PC-9 (cell line): ENCODE measurements at regions not wholly inside any gene's neighbourhood (a gene's known extent, or its start where the extent isn't known, plus 50 kb on each side); places are given as distances from the start of the nearest gene placed in this dataset.

Experiments used
- EZH2 ChIP-seq: fragments of 200-600 bp; sonication (generic); IDR thresholded peaks from 2 replicates; pipeline ENCODE4 v1.8.0; 2017; ENCODE audit warnings: antibody characterized with exemption, low read depth
- TF ChIP-seq, protein P1 (sequence below): fragments of 200-600 bp; sonication (generic); conservative IDR thresholded peaks from 2 replicates; pipeline ENCODE4 v1.6.1; 2017; ENCODE audit warnings: mixed run types, antibody characterized with exemption, mild to moderate bottlenecking, moderate library complexity

DNA sequence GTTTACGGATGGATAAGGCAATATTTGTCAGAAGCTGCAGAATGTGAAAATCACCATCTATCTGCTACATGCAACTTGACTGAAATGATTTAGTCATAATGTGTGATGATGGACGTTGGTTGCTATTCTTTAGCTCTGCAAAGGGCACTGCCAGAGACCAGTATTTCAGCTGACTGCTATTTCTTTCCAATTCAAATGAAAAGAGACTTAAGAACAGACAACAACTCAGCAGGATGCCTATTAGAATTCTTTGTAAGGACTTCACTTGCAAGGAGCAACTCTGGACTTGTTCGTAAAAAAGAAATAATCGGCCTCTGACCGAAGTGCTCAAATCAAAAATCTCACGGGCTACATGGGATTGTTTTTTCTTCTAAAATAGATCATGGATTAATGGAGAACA, 262.7 kb downstream of the DHX15 start:
- TF ChIP-seq, protein P1, sequence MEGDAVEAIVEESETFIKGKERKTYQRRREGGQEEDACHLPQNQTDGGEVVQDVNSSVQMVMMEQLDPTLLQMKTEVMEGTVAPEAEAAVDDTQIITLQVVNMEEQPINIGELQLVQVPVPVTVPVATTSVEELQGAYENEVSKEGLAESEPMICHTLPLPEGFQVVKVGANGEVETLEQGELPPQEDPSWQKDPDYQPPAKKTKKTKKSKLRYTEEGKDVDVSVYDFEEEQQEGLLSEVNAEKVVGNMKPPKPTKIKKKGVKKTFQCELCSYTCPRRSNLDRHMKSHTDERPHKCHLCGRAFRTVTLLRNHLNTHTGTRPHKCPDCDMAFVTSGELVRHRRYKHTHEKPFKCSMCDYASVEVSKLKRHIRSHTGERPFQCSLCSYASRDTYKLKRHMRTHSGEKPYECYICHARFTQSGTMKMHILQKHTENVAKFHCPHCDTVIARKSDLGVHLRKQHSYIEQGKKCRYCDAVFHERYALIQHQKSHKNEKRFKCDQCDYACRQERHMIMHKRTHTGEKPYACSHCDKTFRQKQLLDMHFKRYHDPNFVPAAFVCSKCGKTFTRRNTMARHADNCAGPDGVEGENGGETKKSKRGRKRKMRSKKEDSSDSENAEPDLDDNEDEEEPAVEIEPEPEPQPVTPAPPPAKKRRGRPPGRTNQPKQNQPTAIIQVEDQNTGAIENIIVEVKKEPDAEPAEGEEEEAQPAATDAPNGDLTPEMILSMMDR, result no peak
- no peak for TF ChIP-seq EZH2
